A549 (cell line): ENCODE measurements at regions not wholly inside any gene's neighbourhood (a gene's known extent, or its start where the extent isn't known, plus 50 kb on each side); places are given as distances from the start of the nearest gene placed in this dataset.
"Not testable (repeated sequence)": the region's sequence is repeated elsewhere in the genome, so short reads cannot be mapped to it uniquely, and the experiment has no call there.

Source experiments
- ATAC-seq, 2 experiments: fragments of 200-7000 bp in 1 of 2; fragments of >200 bp in 1 of 2; cut with Nextera tagmentation in 1 of 2; cut with Tn5 transposase in 1 of 2; 3 replicates each; pipeline versions ENCODE4 v1.8.0 to v1.9.1; 2018 to 2020; ENCODE audit warnings: mild to moderate bottlenecking in 1 of 2, moderate library complexity in 1 of 2
- CTCF ChIA-PET: fragments of 300-600 bp; sonication (Branson Sonifier 250); formaldehyde crosslinking; extraction: SDS; loops from one replicate; lab custom pipeline; 2021; ENCODE audit warnings: antibody characterized with exemption, inconsistent platforms; lab: Yijun Ruan, JAX
- POLR2A ChIA-PET: fragments of 350-600 bp; formaldehyde crosslinking; extraction: SDS; loops from one replicate; lab custom pipeline; 2021; ENCODE audit warnings: antibody characterized with exemption, inconsistent platforms; lab: Yijun Ruan, JAX
- DNase-seq, 2 experiments: peaks; one replicate each; pipeline versions ENCODE4 v3.0.0 to v3.0.0-alpha.2; 2011 to 2016; ENCODE audit warnings: low read depth in 1 of 2, low spot score in 1 of 2
- FAIRE-seq: peaks from 2 replicates; lab custom pipeline; 2011; peaks lifted over from hg19 to GRCh38; lab: Jason Lieb, UNC
- H3K27ac ChIP-seq, 2 experiments: fragments of >200 bp; sonication (Bioruptor Twin); formaldehyde crosslinking; 3 replicates each; pipeline ENCODE4 v1.5.1; 2016 to 2017
- H3K4me1 ChIP-seq: fragments of >200 bp; sonication (Bioruptor Twin); formaldehyde crosslinking; 3 replicates; pipeline ENCODE4 v1.6.1; 2016
- H3K4me2 ChIP-seq: fragments of >200 bp; sonication (Bioruptor Twin); formaldehyde crosslinking; 3 replicates; pipeline ENCODE4 v1.6.1; 2016
- H3K4me3 ChIP-seq: fragments of >200 bp; sonication (Bioruptor Twin); formaldehyde crosslinking; 3 replicates; pipeline ENCODE4 v1.5.1; 2016
- H3K9me3 ChIP-seq: fragments of >200 bp; sonication (Bioruptor Twin); formaldehyde crosslinking; 3 replicates; pipeline ENCODE4 v1.6.1; 2016
- CBX2 ChIP-seq: fragments of 200-600 bp; sonication (generic); IDR thresholded peaks from 2 replicates; pipeline ENCODE4 v1.6.1; 2016; ENCODE audit warnings: low read depth, mild to moderate bottlenecking, borderline replicate concordance
- CHD4 ChIP-seq: fragments of 200-600 bp; sonication (generic); IDR thresholded peaks from 2 replicates; pipeline ENCODE4 v1.6.1; 2016; ENCODE audit warnings: antibody characterized with exemption, mild to moderate bottlenecking, borderline replicate concordance
- FOXS1 ChIP-seq: fragments of 250-450 bp; sonication (Bioruptor Pico); IDR thresholded peaks from 2 replicates; pipeline ENCODE4 v1.5.0; 2020; ENCODE audit warnings: mild to moderate bottlenecking, moderate library complexity
- GATA3 ChIP-seq: IDR thresholded peaks from 2 replicates; pipeline ENCODE4 v1.6.1; 2012; ENCODE audit warnings: borderline replicate concordance
- HDAC2 ChIP-seq: fragments of 200-600 bp; sonication (generic); IDR thresholded peaks from 2 replicates; pipeline ENCODE4 v1.6.1; 2016
- HOXB13 ChIP-seq: fragments of 250-450 bp; sonication (Bioruptor Pico); IDR thresholded peaks from 2 replicates; pipeline ENCODE4 v1.5.0; 2020; ENCODE audit warnings: low read depth, mild to moderate bottlenecking, moderate library complexity
- HOXB5 ChIP-seq: fragments of 250-450 bp; sonication (Bioruptor Pico); IDR thresholded peaks from 2 replicates; pipeline ENCODE4 v1.5.0; 2020; ENCODE audit warnings: mild to moderate bottlenecking, moderate library complexity
- MAFK ChIP-seq: fragments of 450-650 bp; IDR thresholded peaks from 2 replicates; pipeline ENCODE4 v1.6.1; 2014; ENCODE audit not compliant: partially characterized antibody
- NPAS2 ChIP-seq: fragments of 250-450 bp; sonication (Bioruptor Pico); IDR thresholded peaks from 2 replicates; pipeline ENCODE4 v1.8.0; 2022; ENCODE audit warnings: mild to moderate bottlenecking, moderate library complexity, borderline replicate concordance
- POLR2AphosphoS2 ChIP-seq: conservative IDR thresholded peaks from 2 replicates; pipeline ENCODE4 v1.6.1; 2012; ENCODE audit warnings: low read length, improper control_type of control experiment, inconsistent platforms
- RAD21 ChIP-seq, 2 experiments: fragments of >200 bp in 1 of 2; sonication (Bioruptor Twin) in 1 of 2; formaldehyde crosslinking in 1 of 2; IDR thresholded peaks in 1 of 2; conservative IDR thresholded peaks in 1 of 2; 2 replicates in 1 of 2; 3 replicates in 1 of 2; pipeline ENCODE4 v1.6.1; 2012 to 2018; ENCODE audit warnings: inconsistent platforms in 1 of 2
- RARB ChIP-seq: fragments of 250-450 bp; sonication (Bioruptor Pico); IDR thresholded peaks from 2 replicates; pipeline ENCODE4 v1.8.0; 2021; ENCODE audit warnings: mild to moderate bottlenecking, moderate library complexity
- RCOR1 ChIP-seq: fragments of 150-350 bp; IDR thresholded peaks from 2 replicates; pipeline ENCODE4 v1.6.1; 2014; ENCODE audit warnings: antibody characterized with exemption, low read length, low read depth
- TFCP2L1 ChIP-seq: fragments of 250-450 bp; sonication (Bioruptor Pico); IDR thresholded peaks from 2 replicates; pipeline ENCODE4 v1.5.0; 2021; ENCODE audit warnings: mild to moderate bottlenecking
- TP53 ChIP-seq: fragments of 250-450 bp; sonication (Bioruptor Pico); IDR thresholded peaks from 2 replicates; pipeline ENCODE4 v1.5.0; 2021; ENCODE audit warnings: mild to moderate bottlenecking, moderate library complexity
- ZNF302 ChIP-seq: fragments of 250-450 bp; sonication (Bioruptor Pico); IDR thresholded peaks from 2 replicates; pipeline ENCODE4 v1.9.0; 2021; ENCODE audit warnings: inconsistent platforms, mild to moderate bottlenecking, moderate library complexity
- WGBS: methylation state at CpG from one replicate; pipeline ENCODE4 v1.1.6; 2017; ENCODE audit errors: missing lambda C conversion rate; 5-methylcytosine and 5-hydroxymethylcytosine counted together
- TF ChIP-seq, protein P1 (sequence below): fragments of >200 bp; sonication (Bioruptor Twin); formaldehyde crosslinking; IDR thresholded peaks from 3 replicates; pipeline ENCODE4 v1.5.1; 2016
- TF ChIP-seq, protein P2 (sequence below): fragments of 200-600 bp; sonication (generic); IDR thresholded peaks from 2 replicates; pipeline ENCODE4 v1.6.1; 2016; ENCODE audit warnings: antibody characterized with exemption, mild to moderate bottlenecking, moderate library complexity
- TF ChIP-seq, protein P3 (sequence below): fragments of >200 bp; sonication (Bioruptor Twin); formaldehyde crosslinking; IDR thresholded peaks from 2 replicates; pipeline ENCODE4 v1.6.1; 2016
- TF ChIP-seq, protein P4 (sequence below): IDR thresholded peaks from 2 replicates; pipeline ENCODE4 v1.6.1; 2012

DNA sequence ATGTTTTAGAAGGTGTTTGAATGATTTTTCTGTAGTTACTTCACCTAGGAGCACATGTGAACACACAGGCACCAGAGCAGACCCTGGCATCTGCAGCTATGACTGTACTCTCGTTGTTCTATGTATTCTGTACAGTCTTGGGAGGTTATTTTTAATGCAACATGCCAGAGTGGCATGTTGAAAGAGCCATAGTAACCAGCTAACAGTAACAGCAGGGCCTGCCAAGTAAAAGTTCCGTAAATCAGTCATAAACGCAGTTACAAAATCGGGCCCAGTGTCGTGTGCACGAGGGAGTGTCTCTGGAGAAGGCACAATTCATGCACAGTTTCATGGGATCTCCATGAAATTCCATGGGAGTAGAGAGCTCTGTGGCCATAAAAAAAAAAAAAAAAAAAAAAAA is 108.3 kb upstream of the CDK6 start (continued):
- TF ChIP-seq, protein P1, sequence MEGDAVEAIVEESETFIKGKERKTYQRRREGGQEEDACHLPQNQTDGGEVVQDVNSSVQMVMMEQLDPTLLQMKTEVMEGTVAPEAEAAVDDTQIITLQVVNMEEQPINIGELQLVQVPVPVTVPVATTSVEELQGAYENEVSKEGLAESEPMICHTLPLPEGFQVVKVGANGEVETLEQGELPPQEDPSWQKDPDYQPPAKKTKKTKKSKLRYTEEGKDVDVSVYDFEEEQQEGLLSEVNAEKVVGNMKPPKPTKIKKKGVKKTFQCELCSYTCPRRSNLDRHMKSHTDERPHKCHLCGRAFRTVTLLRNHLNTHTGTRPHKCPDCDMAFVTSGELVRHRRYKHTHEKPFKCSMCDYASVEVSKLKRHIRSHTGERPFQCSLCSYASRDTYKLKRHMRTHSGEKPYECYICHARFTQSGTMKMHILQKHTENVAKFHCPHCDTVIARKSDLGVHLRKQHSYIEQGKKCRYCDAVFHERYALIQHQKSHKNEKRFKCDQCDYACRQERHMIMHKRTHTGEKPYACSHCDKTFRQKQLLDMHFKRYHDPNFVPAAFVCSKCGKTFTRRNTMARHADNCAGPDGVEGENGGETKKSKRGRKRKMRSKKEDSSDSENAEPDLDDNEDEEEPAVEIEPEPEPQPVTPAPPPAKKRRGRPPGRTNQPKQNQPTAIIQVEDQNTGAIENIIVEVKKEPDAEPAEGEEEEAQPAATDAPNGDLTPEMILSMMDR, result no peak
- TF ChIP-seq TFCP2L1 (CRISPR knock-in tag), result no peak
- TF ChIP-seq CHD4, result no peak

DNA sequence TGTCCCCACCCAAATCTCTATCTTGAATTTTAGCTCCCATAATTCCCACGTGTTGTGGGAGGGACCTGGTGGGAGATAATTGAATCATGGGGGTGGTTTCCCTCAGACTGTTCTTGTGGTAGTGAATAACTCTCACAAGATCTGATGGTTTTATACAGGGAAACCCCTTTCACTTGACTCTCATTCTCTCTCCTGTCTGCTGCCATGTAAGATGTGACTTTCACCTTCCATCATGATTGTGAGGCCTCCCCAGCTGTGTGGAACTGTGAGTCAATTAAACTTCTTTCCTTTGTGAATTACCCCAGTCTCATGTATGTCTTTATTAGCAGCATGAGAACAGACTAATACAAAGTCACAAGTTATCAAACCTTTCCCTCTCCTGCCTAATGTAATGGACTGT is 106.3 kb upstream of the CDK6 start:
- FAIRE-seq, H3K4me2 ChIP-seq, H3K27ac ChIP-seq, H3K4me3 ChIP-seq, DNase-seq, POLR2A ChIA-PET, CTCF ChIA-PET, H3K4me1 ChIP-seq, ATAC-seq: not testable (repeated sequence)
- 0% methylated on average over 1 of the region's 1 CpG for WGBS
- H3K9me3 ChIP-seq, result peaks cover 30% of the 10 kb centered on the region

DNA sequence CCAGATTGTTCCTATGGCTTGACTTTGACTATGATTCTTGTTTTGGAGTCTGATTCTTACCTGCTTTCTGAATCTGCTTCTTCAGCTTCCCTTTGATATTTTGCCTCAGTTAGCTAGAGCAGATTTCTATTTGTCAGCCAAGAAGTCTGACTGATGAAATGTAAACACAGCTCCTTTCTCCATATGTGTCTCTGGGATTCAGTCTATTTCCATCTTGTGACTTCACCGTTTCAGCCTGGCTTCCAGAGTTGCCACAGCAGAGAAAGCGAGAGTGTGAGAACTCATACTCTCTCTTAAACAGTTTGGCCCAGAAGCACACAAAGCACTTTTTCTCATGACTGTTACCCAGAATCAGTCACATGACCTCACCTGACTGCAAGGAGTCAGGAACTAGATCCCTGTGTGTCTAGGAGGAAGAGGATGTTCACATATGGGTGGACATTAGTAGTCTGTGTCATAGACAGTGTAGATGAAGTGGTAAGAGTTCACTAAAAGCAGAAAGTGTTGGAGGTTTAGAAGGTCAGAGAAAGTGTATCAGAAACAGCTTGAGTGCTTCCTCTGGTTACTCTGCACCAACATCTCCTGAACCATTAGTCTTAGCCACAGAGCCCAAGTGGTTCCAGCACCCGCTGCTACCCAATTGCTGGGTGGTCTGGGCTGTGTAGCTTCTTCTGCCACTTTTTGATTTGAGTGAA is 103.4 kb upstream of the CDK6 start:
- no peak overlapping the region for H3K4me3 ChIP-seq
- CTCF ChIA-PET, result no interaction called here
- H3K4me2 ChIP-seq, result no peak overlapping the region
- no peak for DNase-seq
- no peak for FAIRE-seq
- peaks cover 33% of the 10 kb centered on the region for H3K9me3 ChIP-seq
- POLR2A ChIA-PET, result no interaction called here
- WGBS, result 10% methylated on average over 3 of the region's 3 CpGs
- H3K4me1 ChIP-seq, result no peaks in the 10 kb centered on the region
- H3K27ac ChIP-seq, result no peak overlapping the region
- TF ChIP-seq CBX2 (no peak), RAD21 (conservative IDR thresholded peaks at IDR 0.05 in 1 of 2, IDR thresholded peaks at IDR 0.05 in 1 of 2) (no peak), HOXB5 (CRISPR knock-in tag) (no peak), RCOR1 (no peak), HDAC2 (no peak), NPAS2 (no peak), CHD4 (no peak), ZNF302 (CRISPR knock-in tag) (no peak), MAFK (no peak), GATA3 (no peak), FOXS1 (CRISPR knock-in tag) (no peak), HOXB13 (CRISPR knock-in tag) (no peak), POLR2AphosphoS2 (no peak), RARB (CRISPR knock-in tag) (no peak), TP53 (no peak)
- TF ChIP-seq, protein P2, sequence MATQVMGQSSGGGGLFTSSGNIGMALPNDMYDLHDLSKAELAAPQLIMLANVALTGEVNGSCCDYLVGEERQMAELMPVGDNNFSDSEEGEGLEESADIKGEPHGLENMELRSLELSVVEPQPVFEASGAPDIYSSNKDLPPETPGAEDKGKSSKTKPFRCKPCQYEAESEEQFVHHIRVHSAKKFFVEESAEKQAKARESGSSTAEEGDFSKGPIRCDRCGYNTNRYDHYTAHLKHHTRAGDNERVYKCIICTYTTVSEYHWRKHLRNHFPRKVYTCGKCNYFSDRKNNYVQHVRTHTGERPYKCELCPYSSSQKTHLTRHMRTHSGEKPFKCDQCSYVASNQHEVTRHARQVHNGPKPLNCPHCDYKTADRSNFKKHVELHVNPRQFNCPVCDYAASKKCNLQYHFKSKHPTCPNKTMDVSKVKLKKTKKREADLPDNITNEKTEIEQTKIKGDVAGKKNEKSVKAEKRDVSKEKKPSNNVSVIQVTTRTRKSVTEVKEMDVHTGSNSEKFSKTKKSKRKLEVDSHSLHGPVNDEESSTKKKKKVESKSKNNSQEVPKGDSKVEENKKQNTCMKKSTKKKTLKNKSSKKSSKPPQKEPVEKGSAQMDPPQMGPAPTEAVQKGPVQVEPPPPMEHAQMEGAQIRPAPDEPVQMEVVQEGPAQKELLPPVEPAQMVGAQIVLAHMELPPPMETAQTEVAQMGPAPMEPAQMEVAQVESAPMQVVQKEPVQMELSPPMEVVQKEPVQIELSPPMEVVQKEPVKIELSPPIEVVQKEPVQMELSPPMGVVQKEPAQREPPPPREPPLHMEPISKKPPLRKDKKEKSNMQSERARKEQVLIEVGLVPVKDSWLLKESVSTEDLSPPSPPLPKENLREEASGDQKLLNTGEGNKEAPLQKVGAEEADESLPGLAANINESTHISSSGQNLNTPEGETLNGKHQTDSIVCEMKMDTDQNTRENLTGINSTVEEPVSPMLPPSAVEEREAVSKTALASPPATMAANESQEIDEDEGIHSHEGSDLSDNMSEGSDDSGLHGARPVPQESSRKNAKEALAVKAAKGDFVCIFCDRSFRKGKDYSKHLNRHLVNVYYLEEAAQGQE, result no peak
- TF ChIP-seq, protein P3, sequence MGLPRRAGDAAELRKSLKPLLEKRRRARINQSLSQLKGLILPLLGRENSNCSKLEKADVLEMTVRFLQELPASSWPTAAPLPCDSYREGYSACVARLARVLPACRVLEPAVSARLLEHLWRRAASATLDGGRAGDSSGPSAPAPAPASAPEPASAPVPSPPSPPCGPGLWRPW, result no peak
- TF ChIP-seq, protein P4, sequence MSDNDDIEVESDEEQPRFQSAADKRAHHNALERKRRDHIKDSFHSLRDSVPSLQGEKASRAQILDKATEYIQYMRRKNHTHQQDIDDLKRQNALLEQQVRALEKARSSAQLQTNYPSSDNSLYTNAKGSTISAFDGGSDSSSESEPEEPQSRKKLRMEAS, result no peak
- TF ChIP-seq, all 56 proteins: peak for 0
- no peak for ATAC-seq
